ENCODE measurements at regions not wholly inside any gene's neighbourhood (a gene's known extent, or its start where the extent isn't known, plus 50 kb on each side); places are given as distances from the start of the nearest gene placed in this dataset.

DNA sequence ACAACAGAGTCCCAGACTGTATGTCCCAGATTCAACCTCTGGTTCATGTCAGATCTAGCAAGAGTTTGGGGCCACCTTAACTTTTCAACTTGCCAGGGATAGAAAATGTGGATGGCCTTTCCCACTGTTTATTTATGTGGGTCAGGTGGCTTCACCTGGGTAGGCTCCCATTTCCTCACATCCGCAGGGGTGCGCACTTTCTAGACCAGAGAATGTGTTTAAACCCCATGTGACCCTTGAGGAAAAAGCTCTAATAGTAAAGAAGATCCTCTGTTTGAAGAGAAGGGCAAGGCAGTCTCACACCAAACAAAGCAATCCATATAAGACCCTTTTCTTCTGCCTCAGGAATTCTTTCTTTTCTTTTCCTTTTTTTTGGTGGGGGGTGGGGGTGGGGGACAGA is 167.2 kb upstream of the TSC22D2 start:
- peaks cover 43% of the 10 kb centered on the region for H3K4me1 ChIP-seq (ENCODE audit: insufficient read depth, low read length)
- H3K27ac ChIP-seq (ENCODE audit: low read length): no peak overlapping the region
- no peak for ATAC-seq
- ChIA-PET CTCF (no interaction called here), POLR2A (ENCODE audit: unreplicated experiment) (interaction anchor here (0.6 kb wide), 1 partner anchor 172 kb away, joined by 7 read pairs; no protein-coding TSS in a partner anchor)
- no peaks in the 10 kb centered on the region for H3K36me3 ChIP-seq (ENCODE audit: low read depth, low read length)
- no peak overlapping the region for H3K4me2 ChIP-seq (ENCODE audit: low read length)
- peaks cover 10% of the 10 kb centered on the region for H3F3A ChIP-seq (ENCODE audit: low read length, unreplicated experiment)
- BruUV-seq (replicated peaks): no TSS peak
- H3K79me2 ChIP-seq (ENCODE audit: low read length): no peaks in the 10 kb centered on the region
- TF ChIP-seq, protein P1, sequence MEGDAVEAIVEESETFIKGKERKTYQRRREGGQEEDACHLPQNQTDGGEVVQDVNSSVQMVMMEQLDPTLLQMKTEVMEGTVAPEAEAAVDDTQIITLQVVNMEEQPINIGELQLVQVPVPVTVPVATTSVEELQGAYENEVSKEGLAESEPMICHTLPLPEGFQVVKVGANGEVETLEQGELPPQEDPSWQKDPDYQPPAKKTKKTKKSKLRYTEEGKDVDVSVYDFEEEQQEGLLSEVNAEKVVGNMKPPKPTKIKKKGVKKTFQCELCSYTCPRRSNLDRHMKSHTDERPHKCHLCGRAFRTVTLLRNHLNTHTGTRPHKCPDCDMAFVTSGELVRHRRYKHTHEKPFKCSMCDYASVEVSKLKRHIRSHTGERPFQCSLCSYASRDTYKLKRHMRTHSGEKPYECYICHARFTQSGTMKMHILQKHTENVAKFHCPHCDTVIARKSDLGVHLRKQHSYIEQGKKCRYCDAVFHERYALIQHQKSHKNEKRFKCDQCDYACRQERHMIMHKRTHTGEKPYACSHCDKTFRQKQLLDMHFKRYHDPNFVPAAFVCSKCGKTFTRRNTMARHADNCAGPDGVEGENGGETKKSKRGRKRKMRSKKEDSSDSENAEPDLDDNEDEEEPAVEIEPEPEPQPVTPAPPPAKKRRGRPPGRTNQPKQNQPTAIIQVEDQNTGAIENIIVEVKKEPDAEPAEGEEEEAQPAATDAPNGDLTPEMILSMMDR (conservative IDR thresholded peaks at IDR 0.05; ENCODE audit: low read depth, low read length): no peak
- TF ChIP-seq EZH2 (IDR thresholded peaks at IDR 0.05; ENCODE audit: low read length, unreplicated experiment): no peak
- TF ChIP-seq EZH2phosphoT487 (IDR thresholded peaks at IDR 0.05; ENCODE audit: borderline replicate concordance, low read length): no peak
- H3K9me3 ChIP-seq (ENCODE audit: low read length): no peaks in the 10 kb centered on the region
- no peak overlapping the region for H3K9ac ChIP-seq (ENCODE audit: low read length)
- H4K20me1 ChIP-seq (ENCODE audit: low read length): no peaks in the 10 kb centered on the region
- H3K27me3 ChIP-seq (ENCODE audit: low read length): no peaks in the 10 kb centered on the region
- H2AFZ ChIP-seq (ENCODE audit: low read length): no peak overlapping the region
- intact Hi-C loops (cut with micrococcal nuclease): no loop called here
- H3K4me3 ChIP-seq (ENCODE audit: low read length): no peak overlapping the region
- no peak for DNase-seq
- H3K9me2 ChIP-seq (replicated peaks; ENCODE audit: low read length): no peaks in the 10 kb centered on the region

DNA sequence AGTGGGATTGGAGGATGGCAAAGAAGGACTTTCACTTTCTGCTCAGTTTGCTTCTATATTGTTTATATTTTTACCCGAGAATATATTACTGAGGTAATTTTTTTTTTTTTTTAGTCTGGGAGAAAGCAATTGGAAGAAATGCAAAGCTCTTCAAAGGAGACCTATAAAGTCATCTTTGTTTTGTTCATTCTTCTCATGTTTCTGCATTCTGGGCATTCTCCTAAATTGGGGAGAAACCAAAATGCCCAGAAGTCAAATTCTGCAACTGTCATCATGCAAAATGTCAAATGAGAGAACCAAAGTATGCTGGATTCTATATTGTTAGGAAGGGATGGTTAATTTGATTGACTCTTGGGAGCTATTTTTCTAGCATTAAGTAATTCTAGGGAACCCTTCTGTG is 168.3 kb upstream of the TSC22D2 start:
- peak overlapping the region; percentile 15; the same call in 1 of the 2 replicates for H3K4me2 ChIP-seq (ENCODE audit: low read length)
- H3K27me3 ChIP-seq (ENCODE audit: low read length): no peaks in the 10 kb centered on the region
- H3K4me3 ChIP-seq (ENCODE audit: low read length): no peak overlapping the region
- no peak overlapping the region for H3K27ac ChIP-seq (ENCODE audit: low read length)
- no TSS peak for BruUV-seq (replicated peaks)
- ChIA-PET POLR2A (ENCODE audit: unreplicated experiment) (interaction anchor here (0.8 kb wide), 1 partner anchor 163 kb away, joined by 15 read pairs; no protein-coding TSS in a partner anchor), CTCF (interaction anchor here (0.9 to 2.7 kb wide), 4 partner anchors 9 to 307 kb away, joined by 3 to 11 read pairs (median 6); partner anchors contain the start of genes EIF2A and TSC22D2)
- no peaks in the 10 kb centered on the region for H3K36me3 ChIP-seq (ENCODE audit: low read depth, low read length)
- peaks cover 45% of the 10 kb centered on the region for H3K4me1 ChIP-seq (ENCODE audit: insufficient read depth, low read length)
- H4K20me1 ChIP-seq (ENCODE audit: low read length): no peaks in the 10 kb centered on the region
- peaks cover 10% of the 10 kb centered on the region for H3F3A ChIP-seq (ENCODE audit: low read length, unreplicated experiment)
- no peak for DNase-seq
- H3K9me2 ChIP-seq (replicated peaks; ENCODE audit: low read length): no peaks in the 10 kb centered on the region
- TF ChIP-seq, protein P1 (conservative IDR thresholded peaks at IDR 0.05; ENCODE audit: low read depth, low read length): no peak
- TF ChIP-seq EZH2 (IDR thresholded peaks at IDR 0.05; ENCODE audit: low read length, unreplicated experiment) (no peak), EZH2phosphoT487 (IDR thresholded peaks at IDR 0.05; ENCODE audit: borderline replicate concordance, low read length) (no peak)
- no peaks in the 10 kb centered on the region for H3K79me2 ChIP-seq (ENCODE audit: low read length)
- H3K9me3 ChIP-seq (ENCODE audit: low read length): no peaks in the 10 kb centered on the region
- H3K9ac ChIP-seq (ENCODE audit: low read length): no peak overlapping the region
- H2AFZ ChIP-seq (ENCODE audit: low read length): no peak overlapping the region
- intact Hi-C loops (cut with micrococcal nuclease): loop anchor here (1.0 to 5.0 kb wide), 5 partner anchors 47 to 256 kb away; no protein-coding TSS in a partner anchor
- no peak for ATAC-seq

DNA sequence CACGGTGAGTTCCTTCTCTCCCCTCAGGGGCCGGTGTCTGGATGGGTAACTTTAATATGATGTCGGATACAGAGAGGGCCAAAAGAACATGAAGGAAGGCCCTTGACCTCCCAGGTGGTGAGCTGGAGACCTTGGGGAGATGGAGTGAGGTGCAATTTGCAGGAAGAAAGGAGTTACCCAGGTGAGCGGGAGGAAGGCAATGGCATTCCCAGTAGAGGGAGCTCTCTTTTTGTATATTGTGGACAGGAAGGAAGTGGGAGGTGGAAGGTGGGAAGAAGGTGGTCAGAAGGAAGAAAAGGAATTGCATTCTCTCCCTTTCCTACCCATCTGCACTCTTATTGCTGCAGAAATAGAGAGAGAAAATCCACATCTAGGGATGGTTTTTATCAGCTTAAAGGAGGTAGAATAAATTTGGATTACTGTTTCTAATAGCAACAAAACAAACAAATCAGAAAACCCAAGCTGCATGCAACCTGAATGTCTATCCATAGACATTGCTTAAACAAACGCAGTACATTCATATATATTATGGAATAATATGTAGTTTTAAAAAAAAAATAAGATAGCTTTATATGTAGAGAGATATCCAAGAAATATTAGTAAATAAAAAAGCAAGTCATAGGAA is 169.0 kb upstream of the TSC22D2 start:
- H3K4me1 ChIP-seq (ENCODE audit: insufficient read depth, low read length): peaks cover 46% of the 10 kb centered on the region
- H3K36me3 ChIP-seq (ENCODE audit: low read depth, low read length): no peaks in the 10 kb centered on the region
- H3K9me2 ChIP-seq (replicated peaks; ENCODE audit: low read length): no peaks in the 10 kb centered on the region
- H3K4me3 ChIP-seq (ENCODE audit: low read length): peak overlapping the region; percentile 61
- DNase-seq (peak; percentile 77), ATAC-seq (peak; percentile 40)
- H4K20me1 ChIP-seq (ENCODE audit: low read length): no peaks in the 10 kb centered on the region
- BruUV-seq (replicated peaks): no TSS peak
- H3K9ac ChIP-seq (ENCODE audit: low read length): peak overlapping the region; percentile 54
- ChIA-PET CTCF (interaction anchor here (0.5 to 2.7 kb wide), 8 partner anchors 9 to 307 kb away, joined by 3 to 11 read pairs (median 3); partner anchors contain the start of genes EIF2A and TSC22D2), POLR2A (ENCODE audit: unreplicated experiment) (no interaction called here)
- H3K27ac ChIP-seq (ENCODE audit: low read length): peak overlapping the region; percentile 95
- TF ChIP-seq, protein P1 (conservative IDR thresholded peaks at IDR 0.05; ENCODE audit: low read depth, low read length): peak; percentile 96
- TF ChIP-seq EZH2 (IDR thresholded peaks at IDR 0.05; ENCODE audit: low read length, unreplicated experiment): no peak
- H3K79me2 ChIP-seq (ENCODE audit: low read length): no peaks in the 10 kb centered on the region
- intact Hi-C loops (cut with micrococcal nuclease): loop anchor here (1.0 to 5.0 kb wide), 6 partner anchors 48 to 256 kb away; no protein-coding TSS in a partner anchor
- H3F3A ChIP-seq (ENCODE audit: low read length, unreplicated experiment): peaks cover 10% of the 10 kb centered on the region
- no peaks in the 10 kb centered on the region for H3K27me3 ChIP-seq (ENCODE audit: low read length)
- H3K4me2 ChIP-seq (ENCODE audit: low read length): peak overlapping the region; percentile 86
- H2AFZ ChIP-seq (ENCODE audit: low read length): peak overlapping the region; percentile 66
- H3K9me3 ChIP-seq (ENCODE audit: low read length): no peaks in the 10 kb centered on the region
